ENCODE measurements at regions not wholly inside any gene's neighbourhood (a gene's known extent, or its start where the extent isn't known, plus 50 kb on each side); places are given as distances from the start of the nearest gene placed in this dataset.

DNA sequence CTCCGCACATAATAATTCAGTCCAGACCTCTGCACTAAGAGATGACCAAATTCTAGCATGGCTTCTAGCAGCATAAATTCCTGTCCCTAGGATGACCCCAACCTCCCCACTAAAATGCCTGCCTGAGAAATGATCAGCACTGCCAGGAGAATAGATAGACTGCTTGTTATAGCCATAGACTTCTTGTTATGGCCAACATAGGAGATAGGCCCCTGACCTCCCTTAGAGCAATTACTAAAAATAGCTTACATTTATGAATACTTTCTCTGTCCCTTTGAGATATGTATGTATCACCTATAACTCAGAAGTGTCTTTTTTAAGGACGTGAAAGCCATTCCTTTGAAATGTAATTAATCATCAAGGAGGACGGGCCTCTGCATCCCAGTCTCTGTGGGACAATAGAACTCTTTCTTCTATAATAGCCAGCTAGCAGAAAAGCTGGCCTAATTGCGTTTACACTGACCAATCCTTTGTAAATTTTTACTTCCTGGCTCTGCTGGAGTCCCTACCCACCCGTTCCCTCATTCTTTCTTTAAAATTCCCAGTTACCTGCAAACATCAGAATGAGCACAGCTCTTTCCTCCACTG, 1002.7 kb downstream of the CDH18 start:
- H3K4me3 ChIP-seq (ENCODE audit: low read depth, low read length) = no peak overlapping the region
- DNase-seq (ENCODE audit: low read depth, low spot score) = no peak
- in situ Hi-C loops (cut with HindIII; ENCODE audit: low sequenced_read_pairs) = no loop called here
- TF ChIP-seq, protein P1, sequence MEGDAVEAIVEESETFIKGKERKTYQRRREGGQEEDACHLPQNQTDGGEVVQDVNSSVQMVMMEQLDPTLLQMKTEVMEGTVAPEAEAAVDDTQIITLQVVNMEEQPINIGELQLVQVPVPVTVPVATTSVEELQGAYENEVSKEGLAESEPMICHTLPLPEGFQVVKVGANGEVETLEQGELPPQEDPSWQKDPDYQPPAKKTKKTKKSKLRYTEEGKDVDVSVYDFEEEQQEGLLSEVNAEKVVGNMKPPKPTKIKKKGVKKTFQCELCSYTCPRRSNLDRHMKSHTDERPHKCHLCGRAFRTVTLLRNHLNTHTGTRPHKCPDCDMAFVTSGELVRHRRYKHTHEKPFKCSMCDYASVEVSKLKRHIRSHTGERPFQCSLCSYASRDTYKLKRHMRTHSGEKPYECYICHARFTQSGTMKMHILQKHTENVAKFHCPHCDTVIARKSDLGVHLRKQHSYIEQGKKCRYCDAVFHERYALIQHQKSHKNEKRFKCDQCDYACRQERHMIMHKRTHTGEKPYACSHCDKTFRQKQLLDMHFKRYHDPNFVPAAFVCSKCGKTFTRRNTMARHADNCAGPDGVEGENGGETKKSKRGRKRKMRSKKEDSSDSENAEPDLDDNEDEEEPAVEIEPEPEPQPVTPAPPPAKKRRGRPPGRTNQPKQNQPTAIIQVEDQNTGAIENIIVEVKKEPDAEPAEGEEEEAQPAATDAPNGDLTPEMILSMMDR (IDR thresholded peaks at IDR 0.05; ENCODE audit: low read depth, low read length) = no peak

DNA sequence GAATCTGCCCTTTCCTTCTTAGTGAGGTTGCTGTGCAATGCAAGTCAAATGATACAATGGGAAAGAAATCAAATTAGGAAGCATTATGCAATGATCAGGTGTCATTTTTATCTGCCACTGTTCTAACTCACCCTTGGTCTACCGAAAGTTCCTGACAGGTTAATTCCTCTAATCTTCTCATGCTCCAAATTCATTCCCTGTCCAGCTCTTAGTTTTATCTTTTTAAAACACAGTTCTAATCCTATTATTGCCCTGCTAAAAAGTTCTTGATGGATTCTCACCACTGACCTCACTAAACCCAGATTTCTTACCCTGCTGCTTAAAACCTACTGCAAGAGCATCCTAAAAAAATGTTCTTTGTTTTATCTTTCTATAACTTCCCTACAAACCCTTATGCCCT, 1000.9 kb downstream of the CDH18 start:
- TF ChIP-seq, protein P1 (IDR thresholded peaks at IDR 0.05; ENCODE audit: low read depth, low read length) = no peak
- no peak for DNase-seq (ENCODE audit: low read depth, low spot score)
- in situ Hi-C loops (cut with HindIII; ENCODE audit: low sequenced_read_pairs) = no loop called here
- no peak overlapping the region for H3K4me3 ChIP-seq (ENCODE audit: low read depth, low read length)

DNA sequence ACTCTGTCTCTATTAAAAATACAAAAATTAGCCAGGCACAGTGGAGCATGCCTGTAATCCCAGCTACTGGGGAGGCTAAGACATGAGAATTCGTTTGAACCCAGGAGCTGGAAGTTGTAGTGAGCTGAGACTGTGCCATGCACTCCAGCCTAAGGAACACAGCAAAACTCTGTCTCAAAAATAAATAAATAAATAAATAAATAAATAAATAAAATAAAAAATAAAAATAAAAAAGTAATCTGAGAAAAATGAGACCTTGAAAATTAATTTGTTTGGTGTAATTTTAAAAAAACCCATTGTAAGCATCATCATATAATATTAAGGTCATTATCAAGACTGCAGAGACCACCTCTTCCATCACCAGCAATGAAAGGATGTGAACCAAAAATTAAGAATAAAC, 997.1 kb downstream of the CDH18 start:
- no peak overlapping the region for H3K4me3 ChIP-seq (ENCODE audit: low read depth, low read length)
- in situ Hi-C loops (cut with HindIII; ENCODE audit: low sequenced_read_pairs) = no loop called here
- TF ChIP-seq, protein P1 (IDR thresholded peaks at IDR 0.05; ENCODE audit: low read depth, low read length) = no peak
- no peak for DNase-seq (ENCODE audit: low read depth, low spot score)

DNA sequence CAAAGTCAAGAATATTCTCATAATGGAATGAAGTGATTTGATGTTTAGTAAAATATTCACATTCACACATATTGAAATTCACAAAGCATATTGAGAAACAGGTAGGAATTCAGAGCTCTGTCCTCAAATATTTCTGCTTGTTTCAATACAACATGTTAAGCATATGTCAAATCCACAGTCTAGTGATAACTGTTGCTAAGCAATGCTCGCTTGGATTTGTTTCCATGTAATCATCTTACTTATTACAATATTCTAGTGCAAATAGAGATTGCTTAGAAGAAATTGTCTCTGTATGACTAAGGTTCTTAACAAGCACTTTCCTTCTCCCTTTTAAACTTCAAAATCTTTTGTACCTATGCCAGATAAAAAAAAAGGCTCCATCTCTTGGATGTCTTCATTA, 995.7 kb downstream of the CDH18 start:
- no peak overlapping the region for H3K4me3 ChIP-seq (ENCODE audit: low read depth, low read length)
- in situ Hi-C loops (cut with HindIII; ENCODE audit: low sequenced_read_pairs) = no loop called here
- DNase-seq (ENCODE audit: low read depth, low spot score) = no peak
- TF ChIP-seq, protein P1 (IDR thresholded peaks at IDR 0.05; ENCODE audit: low read depth, low read length) = no peak

DNA sequence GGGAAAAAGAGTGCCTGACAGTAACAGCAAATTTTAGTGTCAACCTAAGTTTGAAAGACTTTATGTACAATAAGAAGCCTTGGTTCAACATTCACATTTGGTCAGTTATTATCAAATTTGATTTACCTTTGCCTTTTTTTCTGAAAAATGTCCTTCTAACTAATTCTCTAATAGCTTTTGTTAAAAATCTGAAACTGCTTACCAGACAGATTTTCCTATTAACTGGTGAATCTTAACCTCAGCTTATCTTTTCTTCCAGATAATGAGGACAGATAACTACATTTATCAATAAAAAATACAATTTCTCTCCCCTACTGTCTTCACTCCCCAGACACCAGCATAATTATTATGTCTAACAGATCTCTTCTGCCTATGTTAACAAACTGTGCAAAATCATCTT, 988.5 kb downstream of the CDH18 start:
- no peak overlapping the region for H3K4me3 ChIP-seq (ENCODE audit: low read depth, low read length)
- in situ Hi-C loops (cut with HindIII; ENCODE audit: low sequenced_read_pairs) = no loop called here
- DNase-seq (ENCODE audit: low read depth, low spot score) = no peak
- TF ChIP-seq, protein P1 (IDR thresholded peaks at IDR 0.05; ENCODE audit: low read depth, low read length) = no peak

DNA sequence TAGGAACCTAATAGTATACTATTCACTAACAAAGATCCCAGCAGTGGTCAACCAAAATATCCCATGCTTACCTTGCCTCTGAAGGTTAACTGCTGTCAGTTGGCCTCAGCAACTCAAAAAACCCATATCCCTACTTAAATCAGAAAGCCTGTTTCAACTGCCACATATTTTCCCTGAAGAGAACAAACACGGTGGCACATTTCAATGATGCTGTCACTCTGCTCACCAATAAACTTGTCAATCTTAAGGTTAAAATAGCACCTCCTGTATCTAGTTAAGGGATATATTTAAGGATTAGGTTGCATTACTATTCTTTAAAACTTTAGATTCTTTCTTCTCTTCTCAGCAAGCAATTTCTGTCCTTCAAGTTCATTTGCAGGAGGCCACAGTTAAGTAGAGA, 986.9 kb downstream of the CDH18 start:
- no peak for DNase-seq (ENCODE audit: low read depth, low spot score)
- in situ Hi-C loops (cut with HindIII; ENCODE audit: low sequenced_read_pairs) = no loop called here
- TF ChIP-seq, protein P1 (IDR thresholded peaks at IDR 0.05; ENCODE audit: low read depth, low read length) = no peak
- no peak overlapping the region for H3K4me3 ChIP-seq (ENCODE audit: low read depth, low read length)

DNA sequence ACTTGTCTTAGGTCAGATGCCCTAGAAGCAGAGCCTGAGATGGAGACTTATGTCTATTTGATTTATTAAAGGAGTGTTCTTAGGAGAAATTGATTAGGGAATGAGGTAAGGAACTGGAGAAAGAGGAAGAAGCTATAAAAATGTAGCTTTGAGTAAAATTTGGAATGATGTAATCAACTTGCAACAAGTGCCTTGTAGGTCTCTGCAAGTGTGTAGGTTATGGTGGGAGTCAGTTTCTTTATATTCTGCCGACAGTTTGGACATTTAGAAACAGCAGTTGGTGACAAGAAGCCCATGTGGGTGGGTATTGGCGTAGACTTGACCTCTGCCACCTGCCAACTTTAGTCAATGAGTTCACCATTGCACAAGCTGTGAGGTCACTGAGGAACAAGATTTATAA, 986.5 kb downstream of the CDH18 start:
- TF ChIP-seq, protein P1 (IDR thresholded peaks at IDR 0.05; ENCODE audit: low read depth, low read length) = no peak
- DNase-seq (ENCODE audit: low read depth, low spot score) = no peak
- in situ Hi-C loops (cut with HindIII; ENCODE audit: low sequenced_read_pairs) = no loop called here
- no peak overlapping the region for H3K4me3 ChIP-seq (ENCODE audit: low read depth, low read length)

All from astrocyte of the spinal cord (primary cell).